Skeletal muscle cell (primary cell): ENCODE measurements at regions not wholly inside any gene's neighbourhood (a gene's known extent, or its start where the extent isn't known, plus 50 kb on each side); places are given as distances from the start of the nearest gene placed in this dataset.

Experiments
- DNase-seq: peaks from one replicate; pipeline ENCODE4 v3.0.0-alpha.2; 2010; ENCODE audit warnings: low read depth
- H3K4me3 ChIP-seq: 2 replicates; pipeline ENCODE4 v1.5.1; 2011; ENCODE audit warnings: low read depth, mild to moderate bottlenecking, control low read depth, low read length, moderate library complexity

- no peak overlapping the region for H3K4me3 ChIP-seq
- DNase-seq: no peak
Measured at GRCh38 chr6:166779381-166779780, 152.3 kb upstream of the RPS6KA2 start.

GRCh38 chr6:166778776-166779175, 151.7 kb upstream of the RPS6KA2 start:
- H3K4me3 ChIP-seq: no peak overlapping the region

GRCh38 chr6:166778046-166778445, 151.0 kb upstream of the RPS6KA2 start:
- DNase-seq: no peak
- H3K4me3 ChIP-seq: no peak overlapping the region

More at GRCh38 chr6:166778776-166779175, 151.7 kb upstream of the RPS6KA2 start:
- DNase-seq: no peak

- no peak for DNase-seq
- H3K4me3 ChIP-seq: no peak overlapping the region
Measured at GRCh38 chr6:166777096-166777630, 150.1 kb upstream of the RPS6KA2 start.

- no peak for DNase-seq
- no peak overlapping the region for H3K4me3 ChIP-seq
Measured at GRCh38 chr6:166776571-166776970, 149.5 kb upstream of the RPS6KA2 start.

- no peak overlapping the region for H3K4me3 ChIP-seq
- no peak for DNase-seq
Measured at GRCh38 chr6:166775923-166776220, 148.8 kb upstream of the RPS6KA2 start.

GRCh38 chr6:166775180-166775922, 148.3 kb upstream of the RPS6KA2 start:
- H3K4me3 ChIP-seq: no peak overlapping the region
- DNase-seq: peak; percentile 31

GRCh38 chr6:166774770-166775169, 147.7 kb upstream of the RPS6KA2 start:
- no peak overlapping the region for H3K4me3 ChIP-seq
- DNase-seq: no peak

GRCh38 chr6:166774292-166774691, 147.2 kb upstream of the RPS6KA2 start:
- H3K4me3 ChIP-seq: no peak overlapping the region
- no peak for DNase-seq

GRCh38 chr6:166772518-166772917, 145.5 kb upstream of the RPS6KA2 start:
- DNase-seq: no peak

GRCh38 chr6:166771701-166772100, 144.7 kb upstream of the RPS6KA2 start:
- no peak for DNase-seq
- no peak overlapping the region for H3K4me3 ChIP-seq

More at GRCh38 chr6:166772518-166772917, 145.5 kb upstream of the RPS6KA2 start:
- no peak overlapping the region for H3K4me3 ChIP-seq

GRCh38 chr6:166770216-166771116, 143.4 kb upstream of the RPS6KA2 start:
- no peak overlapping the region for H3K4me3 ChIP-seq
- DNase-seq: no peak

- no peak for DNase-seq
- no peak overlapping the region for H3K4me3 ChIP-seq
Measured at GRCh38 chr6:166769648-166770047, 142.6 kb upstream of the RPS6KA2 start.

GRCh38 chr6:166768761-166769160, 141.7 kb upstream of the RPS6KA2 start:
- H3K4me3 ChIP-seq: no peak overlapping the region
- no peak for DNase-seq

GRCh38 chr6:166767230-166767629, 140.2 kb upstream of the RPS6KA2 start:
- H3K4me3 ChIP-seq: no peak overlapping the region
- DNase-seq: no peak

GRCh38 chr6:166766769-166767168, 139.7 kb upstream of the RPS6KA2 start:
- no peak overlapping the region for H3K4me3 ChIP-seq
- no peak for DNase-seq

- no peak for DNase-seq
- H3K4me3 ChIP-seq: no peak overlapping the region
Measured at GRCh38 chr6:166765234-166765541, 138.1 kb upstream of the RPS6KA2 start.

GRCh38 chr6:166764473-166765233, 137.6 kb upstream of the RPS6KA2 start:
- DNase-seq: no peak
- no peak overlapping the region for H3K4me3 ChIP-seq

- DNase-seq: no peak
- H3K4me3 ChIP-seq: no peak overlapping the region
Measured at GRCh38 chr6:166763606-166764472, 136.8 kb upstream of the RPS6KA2 start.
